ENCODE measurements at regions not wholly inside any gene's neighbourhood (a gene's known extent, or its start where the extent isn't known, plus 50 kb on each side); places are given as distances from the start of the nearest gene placed in this dataset.
"Not testable (repeated sequence)": the region's sequence is repeated elsewhere in the genome, so short reads cannot be mapped to it uniquely, and the experiment has no call there.

GRCh38 chr5:143521141-143521540 is 117.7 kb upstream of the NR3C1 start:
- no peak for DNase-seq

GRCh38 chr5:143519215-143519614 is 115.7 kb upstream of the NR3C1 start:
- DNase-seq = not testable (repeated sequence)

- DNase-seq = not testable (repeated sequence)
These were observed 114.3 kb upstream of the NR3C1 start for GRCh38 chr5:143517824-143518223.

GRCh38 chr5:143516249-143516648 is 112.8 kb upstream of the NR3C1 start:
- DNase-seq = peak; percentile 56

GRCh38 chr5:143515829-143516228 is 112.3 kb upstream of the NR3C1 start:
- DNase-seq = peak; percentile 73

GRCh38 chr5:143514616-143515335 is 111.3 kb upstream of the NR3C1 start:
- no peak for DNase-seq

GRCh38 chr5:143513720-143514119 is 110.2 kb upstream of the NR3C1 start:
- no peak for DNase-seq

GRCh38 chr5:143511736-143512135 is 108.2 kb upstream of the NR3C1 start:
- no peak for DNase-seq

GRCh38 chr5:143509758-143510221 is 106.3 kb upstream of the NR3C1 start:
- no peak for DNase-seq

GRCh38 chr5:143506836-143507552 is 103.5 kb upstream of the NR3C1 start:
- DNase-seq = no peak

GRCh38 chr5:143505934-143506333 is 102.4 kb upstream of the NR3C1 start:
- DNase-seq = no peak

- DNase-seq = no peak
These were observed 101.9 kb upstream of the NR3C1 start for GRCh38 chr5:143505354-143505753.

- peak; percentile 27 for DNase-seq
These were observed 98.0 kb upstream of the NR3C1 start for GRCh38 chr5:143501310-143502044.

- peak; percentile 34 for DNase-seq
These were observed 96.1 kb upstream of the NR3C1 start for GRCh38 chr5:143499480-143500114.

GRCh38 chr5:143498821-143499220 is 95.3 kb upstream of the NR3C1 start:
- DNase-seq = no peak

GRCh38 chr5:143497749-143498148 is 94.3 kb upstream of the NR3C1 start:
- no peak for DNase-seq

GRCh38 chr5:143496943-143497342 is 93.5 kb upstream of the NR3C1 start:
- DNase-seq = no peak

- peak; percentile 80 for DNase-seq
These were observed 92.4 kb upstream of the NR3C1 start for GRCh38 chr5:143495821-143496275.

GRCh38 chr5:143495110-143495509 is 91.6 kb upstream of the NR3C1 start:
- no peak for DNase-seq

GRCh38 chr5:143494595-143494994 is 91.1 kb upstream of the NR3C1 start:
- no peak for DNase-seq

GRCh38 chr5:143494162-143494561 is 90.7 kb upstream of the NR3C1 start:
- no peak for DNase-seq

- no peak for DNase-seq
These were observed 89.3 kb upstream of the NR3C1 start for GRCh38 chr5:143492783-143493182.

- DNase-seq = no peak
These were observed 88.2 kb upstream of the NR3C1 start for GRCh38 chr5:143491646-143492045.

Data from NCI-H69 (cell line).